ENCODE measurements at regions not wholly inside any gene's neighbourhood (a gene's known extent, or its start where the extent isn't known, plus 50 kb on each side); places are given as distances from the start of the nearest gene placed in this dataset.

DNA sequence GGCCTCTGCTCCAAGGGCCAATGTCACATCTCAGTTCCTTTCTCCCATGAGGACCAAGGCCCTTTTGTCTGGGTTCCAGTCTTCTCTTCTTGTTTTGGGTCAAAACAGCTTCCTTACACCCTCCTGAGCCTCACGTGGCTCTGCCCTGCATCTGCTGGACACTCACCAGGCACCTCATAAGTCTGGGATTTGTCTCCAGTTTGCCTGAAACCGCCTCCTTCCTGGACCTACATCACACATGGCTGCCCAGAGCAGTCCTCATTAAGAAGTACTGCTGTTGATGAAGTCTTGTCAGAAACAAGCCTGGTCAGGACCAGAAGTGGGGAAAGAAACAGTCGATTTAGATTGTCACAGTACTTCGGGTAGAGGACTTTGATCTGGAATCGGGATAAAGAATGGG is 173.4 kb upstream of the BMPER start:
- Mint-ChIP-seq H3K27ac (ENCODE audit: unreplicated experiment) (no peak overlapping the region), H3K4me1 (ENCODE audit: low read depth, unreplicated experiment) (no peaks in the 10 kb centered on the region), H3K36me3 (ENCODE audit: insufficient read depth, unreplicated experiment) (no peaks in the 10 kb centered on the region), H3K4me3 (ENCODE audit: low read depth, unreplicated experiment) (no peak overlapping the region), H3K27me3 (ENCODE audit: unreplicated experiment) (peaks cover 18% of the 10 kb centered on the region), H3K9me3 (ENCODE audit: low read depth, unreplicated experiment) (no peaks in the 10 kb centered on the region)
- no peak for TF ChIP-seq CTCF (IDR thresholded peaks at IDR 0.05; ENCODE audit: unreplicated experiment)
- BruUV-seq (replicated peaks), result no TSS peak
- intact Hi-C loops (cut with micrococcal nuclease; ENCODE audit: unreplicated experiment), result no loop called here
- no peak for DNase-seq
- CTCF ChIA-PET, result no interaction called here

GRCh38 chr7:33732462-33732861 is 172.9 kb upstream of the BMPER start:
- no TSS peak for BruUV-seq (replicated peaks)
- CTCF ChIA-PET, result no interaction called here
- no peaks in the 10 kb centered on the region for H3K36me3 Mint-ChIP-seq (ENCODE audit: insufficient read depth, unreplicated experiment)

GRCh38 chr7:33733870-33734650 is 171.3 kb upstream of the BMPER start:
- intact Hi-C loops (cut with micrococcal nuclease; ENCODE audit: unreplicated experiment), result no loop called here
- Mint-ChIP-seq H3K27me3 (ENCODE audit: unreplicated experiment) (peaks cover 20% of the 10 kb centered on the region), H3K9me3 (ENCODE audit: low read depth, unreplicated experiment) (peaks cover 5% of the 10 kb centered on the region), H3K27ac (ENCODE audit: unreplicated experiment) (no peak overlapping the region), H3K4me3 (ENCODE audit: low read depth, unreplicated experiment) (no peak overlapping the region), H3K36me3 (ENCODE audit: insufficient read depth, unreplicated experiment) (no peaks in the 10 kb centered on the region), H3K4me1 (ENCODE audit: low read depth, unreplicated experiment) (no peaks in the 10 kb centered on the region)
- no TSS peak for BruUV-seq (replicated peaks)
- TF ChIP-seq CTCF (IDR thresholded peaks at IDR 0.05; ENCODE audit: unreplicated experiment), result no peak
- no peak for DNase-seq
- CTCF ChIA-PET, result no interaction called here

More at GRCh38 chr7:33732462-33732861, 172.9 kb upstream of the BMPER start:
- no peak overlapping the region for H3K4me3 Mint-ChIP-seq (ENCODE audit: low read depth, unreplicated experiment)
- peaks cover 2% of the 10 kb centered on the region for H3K9me3 Mint-ChIP-seq (ENCODE audit: low read depth, unreplicated experiment)
- DNase-seq, result no peak
- no peaks in the 10 kb centered on the region for H3K4me1 Mint-ChIP-seq (ENCODE audit: low read depth, unreplicated experiment)
- peaks cover 18% of the 10 kb centered on the region for H3K27me3 Mint-ChIP-seq (ENCODE audit: unreplicated experiment)
- no peak for TF ChIP-seq CTCF (IDR thresholded peaks at IDR 0.05; ENCODE audit: unreplicated experiment)
- intact Hi-C loops (cut with micrococcal nuclease; ENCODE audit: unreplicated experiment), result no loop called here
- H3K27ac Mint-ChIP-seq (ENCODE audit: unreplicated experiment), result no peak overlapping the region

DNA sequence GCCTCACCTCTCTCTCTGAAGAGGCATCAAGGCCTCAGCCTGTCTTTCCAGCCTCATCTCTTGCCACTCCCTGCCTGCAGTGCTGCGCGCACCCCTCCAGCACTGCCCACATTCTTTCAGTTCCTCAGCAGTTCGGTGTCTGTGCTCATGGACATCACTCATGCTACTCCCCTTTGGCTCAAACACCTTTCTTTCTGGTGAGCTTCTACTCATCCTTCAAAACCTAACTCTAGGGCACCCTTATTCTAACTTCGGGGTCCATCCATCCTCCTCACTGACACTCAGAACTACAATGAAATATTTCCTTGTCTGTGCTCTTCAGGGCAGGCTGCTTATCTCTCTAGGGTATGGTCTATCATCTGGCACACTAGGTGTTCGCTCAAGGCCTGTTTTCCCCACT is 169.9 kb upstream of the BMPER start:
- no TSS peak for BruUV-seq (replicated peaks)
- DNase-seq, result no peak
- intact Hi-C loops (cut with micrococcal nuclease; ENCODE audit: unreplicated experiment), result no loop called here
- H3K27ac Mint-ChIP-seq (ENCODE audit: unreplicated experiment), result no peak overlapping the region
- peaks cover 5% of the 10 kb centered on the region for H3K9me3 Mint-ChIP-seq (ENCODE audit: low read depth, unreplicated experiment)
- no peaks in the 10 kb centered on the region for H3K36me3 Mint-ChIP-seq (ENCODE audit: insufficient read depth, unreplicated experiment)
- CTCF ChIA-PET, result no interaction called here
- peaks cover 31% of the 10 kb centered on the region for H3K27me3 Mint-ChIP-seq (ENCODE audit: unreplicated experiment)
- H3K4me1 Mint-ChIP-seq (ENCODE audit: low read depth, unreplicated experiment), result no peaks in the 10 kb centered on the region
- no peak overlapping the region for H3K4me3 Mint-ChIP-seq (ENCODE audit: low read depth, unreplicated experiment)
- no peak for TF ChIP-seq CTCF (IDR thresholded peaks at IDR 0.05; ENCODE audit: unreplicated experiment)

Measured in Calu3 (cell line).